NCI-H2029 treated with DMSO at 0.1 percent for 48 hours (cell line): ENCODE measurements at regions not wholly inside any gene's neighbourhood (a gene's known extent, or its start where the extent isn't known, plus 50 kb on each side); places are given as distances from the start of the nearest gene placed in this dataset.
A peak's percentile ranks its signal among the peaks of the same experiment; 100 is the strongest.

ENCODE experiments used
- DNase-seq: peaks from one replicate; lab custom pipeline; 2025; lab: John Stamatoyannopoulos, UW

GRCh38 chr7:80403686-80404241, 108.1 kb downstream of the GNAT3 start:
- no peak for DNase-seq

GRCh38 chr7:80401708-80402107, 110.2 kb downstream of the GNAT3 start:
- DNase-seq = no peak

- DNase-seq = peak; percentile 49
Measured at GRCh38 chr7:80393786-80394185, 118.1 kb downstream of the GNAT3 start.

- peak; percentile 4 for DNase-seq
Measured at GRCh38 chr7:80392229-80393169, 119.4 kb downstream of the GNAT3 start.

- DNase-seq = no peak
Measured at GRCh38 chr7:80387634-80388193, 124.2 kb downstream of the GNAT3 start.

- no peak for DNase-seq
Measured at GRCh38 chr7:80386686-80387085, 125.2 kb downstream of the GNAT3 start.

GRCh38 chr7:80385508-80385907, 126.4 kb downstream of the GNAT3 start:
- no peak for DNase-seq

- DNase-seq = no peak
Measured at GRCh38 chr7:80380957-80381356, 130.9 kb downstream of the GNAT3 start.

- DNase-seq = no peak
Measured at GRCh38 chr7:80379034-80379982, 132.6 kb downstream of the GNAT3 start.

- DNase-seq = no peak
Measured at GRCh38 chr7:80374321-80374720, 137.5 kb downstream of the GNAT3 start.

GRCh38 chr7:80373429-80374032, 138.3 kb downstream of the GNAT3 start:
- DNase-seq = no peak

- no peak for DNase-seq
Measured at GRCh38 chr7:80372415-80372814, 139.4 kb downstream of the GNAT3 start.

GRCh38 chr7:80370587-80370986, 141.3 kb downstream of the GNAT3 start:
- no peak for DNase-seq

GRCh38 chr7:80369321-80369720, 142.5 kb downstream of the GNAT3 start:
- no peak for DNase-seq

GRCh38 chr7:80362677-80363076, 149.2 kb downstream of the GNAT3 start:
- no peak for DNase-seq

GRCh38 chr7:80362010-80362618, 149.8 kb downstream of the GNAT3 start:
- no peak for DNase-seq

- no peak for DNase-seq
Measured at GRCh38 chr7:80359476-80359875, 152.4 kb downstream of the GNAT3 start.

GRCh38 chr7:80359029-80359428, 152.8 kb downstream of the GNAT3 start:
- no peak for DNase-seq

- DNase-seq = no peak
Measured at GRCh38 chr7:80357530-80357929, 154.3 kb downstream of the GNAT3 start.

GRCh38 chr7:80350430-80350829, 161.4 kb downstream of the GNAT3 start:
- DNase-seq = no peak

- no peak for DNase-seq
Measured at GRCh38 chr7:80348223-80348622, 163.6 kb downstream of the GNAT3 start.
